ENCODE measurements at regions not wholly inside any gene's neighbourhood (a gene's known extent, or its start where the extent isn't known, plus 50 kb on each side); places are given as distances from the start of the nearest gene placed in this dataset.

DNA sequence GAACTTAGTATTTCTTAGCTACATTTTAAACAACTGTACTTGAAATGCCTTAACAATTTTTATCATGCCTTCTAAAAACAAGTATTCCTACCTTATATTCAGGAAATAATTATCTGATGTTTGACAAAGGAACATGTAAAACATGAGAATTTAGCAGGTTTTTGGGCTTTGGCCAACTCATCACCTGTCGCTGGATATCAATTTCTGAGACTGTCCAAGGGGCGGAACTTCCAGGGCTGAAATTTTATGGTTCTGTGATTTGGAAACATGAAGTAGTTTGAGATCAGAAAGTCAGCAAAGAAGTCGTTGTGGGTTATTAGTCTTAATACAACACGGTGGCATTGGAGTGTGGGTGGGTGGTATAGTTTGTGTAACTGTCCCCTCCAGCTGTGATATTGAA is 282.2 kb upstream of the LRRN1 start:
- Histone ChIP-seq H3K4me3 (no peak overlapping the region), H3K9me3 (replicated peaks; ENCODE audit: control insufficient read depth, insufficient read depth, low read depth, low read length) (no peaks in the 10 kb centered on the region), H3K36me3 (ENCODE audit: control insufficient read depth, insufficient read depth, low read length) (no peaks in the 10 kb centered on the region), H3K27ac (ENCODE audit: extremely low read depth, low read depth, low read length) (no peak overlapping the region), H3K4me2 (ENCODE audit: insufficient read depth, low read length) (no peak overlapping the region), H3K9ac (ENCODE audit: insufficient read depth in 1 of 2, low read depth in 2 of 2, low read length in 2 of 2) (no peak overlapping the region), H3K79me2 (ENCODE audit: control insufficient read depth, insufficient read depth, low read length) (no peaks in the 10 kb centered on the region), H3K27me3 (ENCODE audit: control insufficient read depth in 2 of 2, insufficient read depth in 2 of 2, low read length in 2 of 2) (no peaks in the 10 kb centered on the region), H2AFZ (ENCODE audit: low read depth, low read length) (no peak overlapping the region), H4K20me1 (replicated peaks; ENCODE audit: control insufficient read depth, insufficient read depth, low read length) (no peaks in the 10 kb centered on the region), H3K9me1 (ENCODE audit: control insufficient read depth, insufficient read depth, low read length) (no peaks in the 10 kb centered on the region), H3K4me1 (replicated peaks in 1 of 2; ENCODE audit: control insufficient read depth in 2 of 2, insufficient read depth in 2 of 2, low read length in 2 of 2) (no peaks in the 10 kb centered on the region)
- 1% methylated on average over 4 of the region's 4 CpGs for WGBS (ENCODE audit: insufficient coverage, low coverage, missing lambda C conversion rate)
- FAIRE-seq: no peak
- ATAC-seq: no peak
- TF ChIP-seq CBX2 (IDR thresholded peaks at IDR 0.05; ENCODE audit: insufficient read depth, low read length, poor library complexity, severe bottlenecking): no peak
- TF ChIP-seq BMI1 (IDR thresholded peaks at IDR 0.05; ENCODE audit: low read length): no peak
- TF ChIP-seq ZBTB8A (IDR thresholded peaks at IDR 0.05; ENCODE audit: partially characterized antibody): no peak
- no peak for TF ChIP-seq ZNF239 (CRISPR knock-in tag; IDR thresholded peaks at IDR 0.05)
- POLR2A ChIA-PET: no interaction called here
- no TSS peak for BruUV-seq (replicated peaks)
- in situ Hi-C loops (cut with MboI) (no loop called here), intact Hi-C loops (cut with micrococcal nuclease) (no loop called here)
- CTCF ChIA-PET (ENCODE audit: low intra/inter-chr PET ratio): no interaction called here
- DNase-seq (ENCODE audit: extremely low read depth in 1 of 4, low spot score in 3 of 4): no peak

DNA sequence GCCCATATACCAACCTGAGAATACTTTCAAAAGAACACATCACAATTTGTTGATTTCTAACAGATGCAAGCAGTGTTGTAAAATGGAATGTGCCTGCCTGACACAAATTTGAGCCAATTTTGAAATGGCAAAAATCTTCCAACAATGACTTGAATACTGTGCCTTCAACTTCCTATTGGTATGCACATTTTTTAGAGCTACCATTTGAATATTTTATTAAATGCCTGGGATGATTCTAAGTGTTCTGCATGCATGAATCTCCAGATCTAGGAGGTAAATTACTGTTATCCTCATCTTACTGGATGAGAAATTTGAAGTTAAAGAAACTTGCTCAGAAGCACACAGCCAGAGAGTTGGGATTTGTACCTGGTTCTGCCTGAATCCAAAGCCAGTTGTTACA is 282.8 kb upstream of the LRRN1 start:
- H3K79me2 ChIP-seq (ENCODE audit: control insufficient read depth, insufficient read depth, low read length): no peaks in the 10 kb centered on the region
- FAIRE-seq: no peak
- H3K4me2 ChIP-seq (ENCODE audit: insufficient read depth, low read length): no peak overlapping the region
- H3K36me3 ChIP-seq (ENCODE audit: control insufficient read depth, insufficient read depth, low read length): no peaks in the 10 kb centered on the region
- in situ Hi-C loops (cut with MboI) (no loop called here), intact Hi-C loops (cut with micrococcal nuclease) (no loop called here)
- ATAC-seq: no peak
- BruUV-seq (replicated peaks): no TSS peak
- TF ChIP-seq RAD21 (CRISPR knock-in tag; conservative IDR thresholded peaks at IDR 0.05 in 1 of 2, IDR thresholded peaks at IDR 0.05 in 1 of 2): no peak
- TF ChIP-seq ZKSCAN3 (CRISPR knock-in tag; IDR thresholded peaks at IDR 0.05): no peak
- no peak for TF ChIP-seq RBFOX2 (IDR thresholded peaks at IDR 0.05; ENCODE audit: low read depth, low read length)
- TF ChIP-seq PTTG1 (tag; IDR thresholded peaks at IDR 0.05; ENCODE audit: low read depth): no peak
- no peak for TF ChIP-seq MBD2 (IDR thresholded peaks at IDR 0.05; ENCODE audit: borderline replicate concordance, low read depth)
- no peak for TF ChIP-seq ZNF408 (CRISPR knock-in tag; IDR thresholded peaks at IDR 0.05; ENCODE audit: low read depth)
- H3K27ac ChIP-seq (ENCODE audit: extremely low read depth, low read depth, low read length): no peak overlapping the region
- H3K9me3 ChIP-seq (replicated peaks; ENCODE audit: control insufficient read depth, insufficient read depth, low read depth, low read length): no peaks in the 10 kb centered on the region
- no peaks in the 10 kb centered on the region for H3K4me1 ChIP-seq (replicated peaks in 1 of 2; ENCODE audit: control insufficient read depth in 2 of 2, insufficient read depth in 2 of 2, low read length in 2 of 2)
- CTCF ChIA-PET (ENCODE audit: low intra/inter-chr PET ratio): no interaction called here
- no peaks in the 10 kb centered on the region for H4K20me1 ChIP-seq (replicated peaks; ENCODE audit: control insufficient read depth, insufficient read depth, low read length)
- POLR2A ChIA-PET: interaction anchor here (0.5 kb wide), 1 partner anchor 1328 kb away, joined by 3 read pairs; no protein-coding TSS in a partner anchor
- no peak overlapping the region for H3K9ac ChIP-seq (ENCODE audit: insufficient read depth in 1 of 2, low read depth in 2 of 2, low read length in 2 of 2)
- no peak overlapping the region for H2AFZ ChIP-seq (ENCODE audit: low read depth, low read length)
- no peaks in the 10 kb centered on the region for H3K9me1 ChIP-seq (ENCODE audit: control insufficient read depth, insufficient read depth, low read length)
- DNase-seq (ENCODE audit: extremely low read depth in 1 of 4, low spot score in 3 of 4): no peak
- H3K4me3 ChIP-seq: no peak overlapping the region
- no peaks in the 10 kb centered on the region for H3K27me3 ChIP-seq (ENCODE audit: control insufficient read depth in 2 of 2, insufficient read depth in 2 of 2, low read length in 2 of 2)

Data from K562 (cell line).